Heart left ventricle (tissue), 16 donors: ENCODE measurements at regions not wholly inside any gene's neighbourhood (a gene's known extent, or its start where the extent isn't known, plus 50 kb on each side); places are given as distances from the start of the nearest gene placed in this dataset.

Experiments
- ATAC-seq, 4 donors: fragments of 200-7000 bp; cut with Tn5 transposase; one replicate each; pipeline ENCODE4 v1.9.1; 2020 to 2022; ENCODE audit warnings: moderate library complexity in 4 of 4, mild to moderate bottlenecking in 3 of 4, moderate number of reproducible peaks in 1 of 4
- DNase-seq, 5 donors: peaks; one replicate each; pipeline ENCODE4 v3.0.0-alpha.2; 2020
- H3K27ac ChIP-seq, 12 donors: fragments of 200-600 bp; sonication (generic) in 4 of 12; one replicate each; pipeline versions ENCODE4 v1.5.0 to v1.8.0; 2016 to 2022; ENCODE audit warnings: mild to moderate bottlenecking in 2 of 12
- H3K27me3 ChIP-seq, 9 donors: fragments of 200-600 bp; sonication (generic) in 2 of 9; one replicate each; pipeline versions ENCODE4 v1.5.1 to v1.8.0; 2016 to 2022; ENCODE audit warnings: mild to moderate bottlenecking in 3 of 9
- H3K36me3 ChIP-seq, 9 donors: fragments of 200-600 bp; sonication (generic) in 2 of 9; one replicate each; pipeline versions ENCODE4 v1.5.0 to v1.8.0; 2018 to 2022; ENCODE audit warnings: mild to moderate bottlenecking in 2 of 9
- H3K4me1 ChIP-seq, 12 donors: fragments of 200-600 bp; sonication (generic) in 4 of 12; one replicate each; pipeline versions ENCODE4 v1.5.0 to v1.8.0; 2016 to 2022; ENCODE audit warnings: mild to moderate bottlenecking in 3 of 12
- H3K4me3 ChIP-seq, 12 donors: fragments of 200-600 bp; sonication (generic) in 4 of 12; one replicate each; pipeline versions ENCODE4 v1.5.0 to v1.8.0; 2017 to 2022; ENCODE audit warnings: mild to moderate bottlenecking in 9 of 12, moderate library complexity in 4 of 12
- H3K9me3 ChIP-seq, 12 donors: fragments of 200-600 bp; sonication (generic) in 4 of 12; one replicate each; pipeline versions ENCODE4 v1.5.0 to v1.8.0; 2016 to 2022; ENCODE audit warnings: mild to moderate bottlenecking in 1 of 12
- CTCF ChIP-seq, 12 donors: fragments of 200-600 bp; sonication (generic) in 4 of 12; IDR thresholded peaks; one replicate each; pipeline versions ENCODE4 v1.5.0 to v1.8.0; 2018 to 2022; ENCODE audit warnings: antibody characterized with exemption in 12 of 12, mild to moderate bottlenecking in 5 of 12
- POLR2A ChIP-seq, 2 donors: fragments of 450-650 bp; IDR thresholded peaks; one replicate each; pipeline ENCODE4 v1.6.1; 2017; ENCODE audit warnings: antibody characterized with exemption in 2 of 2, mild to moderate bottlenecking in 2 of 2, moderate library complexity in 2 of 2
- WGBS, 4 donors: extraction: QIAGEN DNeasy Blood & Tissue Kit in 2 of 4; methylation state at CpG; one replicate each; pipeline versions ENCODE4 v1.1.5 to v1.1.7; 2013 to 2018; 5-methylcytosine and 5-hydroxymethylcytosine counted together
- intact Hi-C, 10 donors: fragments of 100-400 bp; cut with DNase I; formaldehyde crosslinking; loops; one replicate each; pipeline versions ENCODE4 v1.11.1 to v1.14.2; 2022
- donor health status: ischemic (EF 13 %, LVEDD 7.1; RV severe dilation, severe dysfunction).
- donor health status: healthy with polysubstance abuse.
- donor health status: DM: no; HTN: yes; CAD: no.
- donor health status: DM: no; HTN: no; CAD: no.
- donor health status: ischemic (EF 25% LVEDD 6.9; RV normal size, moderate dysfunction).
- donor health status: ischemic (EF 25% LVEDD 5.7; RV mildly dilated, moderate dysfunction).
- donor health status: healthy.
- donor health status: DM: yes; HTN: yes; CAD: no.
- donor health status: ischemic (EF 35%, LVEDD 5.7; RV mildly dilated, moderate dysfunction).
- donor health status: nonischemic (EF 11% LVEDD 7.7; RV severe dilation, severe dysfunction).
- donor health status: DM: yes; HTN: yes; CAD: no.
- donor health status: PGD.
- donor health status: ischemic (EF 29% LVEDD 5.4; RV normal size, mild dysfunction).
- donor health status: nonischemic (EF 23%, LVEDD 6.1; RV moderate dilation, normal function).

GRCh38 chr3:152084441-152085158 lies 184.1 kb upstream of the MBNL1 start:
- no peak overlapping the region for H3K4me3 ChIP-seq
- no peaks in the 10 kb centered on the region for H3K9me3 ChIP-seq
- H3K27ac ChIP-seq = no peak overlapping the region
- H3K36me3 ChIP-seq = no peaks in the 10 kb centered on the region
- H3K27me3 ChIP-seq = no peaks in the 10 kb centered on the region
- WGBS, 4 donors = 67 to 77% (median 75%) methylated on average over 2 of the region's 2 CpGs
- ATAC-seq = no peak
- TF ChIP-seq CTCF (IDR thresholded peaks at IDR 0.05) (no peak), POLR2A (IDR thresholded peaks at IDR 0.05) (no peak)
- DNase-seq = no peak
- intact Hi-C loops = no loop called here
- H3K4me1 ChIP-seq = peaks cover 0 to 5% (median 0%) of the 10 kb centered on the region in 12 donors

GRCh38 chr3:152087153-152087552 lies 181.6 kb upstream of the MBNL1 start:
- H3K36me3 ChIP-seq = no peaks in the 10 kb centered on the region
- ATAC-seq = no peak
- intact Hi-C loops = no loop called here
- no peak overlapping the region for H3K4me3 ChIP-seq
- TF ChIP-seq POLR2A (IDR thresholded peaks at IDR 0.05) (no peak), CTCF (IDR thresholded peaks at IDR 0.05) (no peak)
- H3K27me3 ChIP-seq = no peaks in the 10 kb centered on the region
- DNase-seq = no peak
- no peaks in the 10 kb centered on the region for H3K9me3 ChIP-seq
- peak overlapping the region in 2 of 12 donors; percentile 10 to 56 for H3K27ac ChIP-seq
- H3K4me1 ChIP-seq = peaks cover 0 to 5% (median 0%) of the 10 kb centered on the region in 12 donors

- TF ChIP-seq CTCF (IDR thresholded peaks at IDR 0.05) = no peak
- no peak for TF ChIP-seq POLR2A (IDR thresholded peaks at IDR 0.05)
- no peaks in the 10 kb centered on the region for H3K36me3 ChIP-seq
- no peaks in the 10 kb centered on the region for H3K27me3 ChIP-seq
- ATAC-seq (no peak), DNase-seq (no peak)
- intact Hi-C loops = no loop called here
- H3K4me3 ChIP-seq = no peak overlapping the region
- peaks cover 0 to 5% (median 0%) of the 10 kb centered on the region in 12 donors for H3K4me1 ChIP-seq
- H3K9me3 ChIP-seq = no peaks in the 10 kb centered on the region
- no peak overlapping the region for H3K27ac ChIP-seq
Observed at GRCh38 chr3:152089528-152089927, 179.2 kb upstream of the MBNL1 start.

GRCh38 chr3:152091725-152092124 lies 177.0 kb upstream of the MBNL1 start:
- TF ChIP-seq CTCF (IDR thresholded peaks at IDR 0.05) (no peak), POLR2A (IDR thresholded peaks at IDR 0.05) (no peak)

More at GRCh38 chr3:152091725-152092124, 177.0 kb upstream of the MBNL1 start:
- intact Hi-C loops = no loop called here
- no peaks in the 10 kb centered on the region for H3K27me3 ChIP-seq
- H3K27ac ChIP-seq = no peak overlapping the region
- 78 to 93% (median 90%) methylated on average over 1 of the region's 1 CpG for WGBS, 4 donors
- peaks cover 0 to 5% (median 0%) of the 10 kb centered on the region in 12 donors for H3K4me1 ChIP-seq
- ATAC-seq (no peak), DNase-seq (no peak)
- no peaks in the 10 kb centered on the region for H3K9me3 ChIP-seq
- H3K36me3 ChIP-seq = no peaks in the 10 kb centered on the region
- no peak overlapping the region for H3K4me3 ChIP-seq
